MCF 10A (cell line): ENCODE measurements at regions not wholly inside any gene's neighbourhood (a gene's known extent, or its start where the extent isn't known, plus 50 kb on each side); places are given as distances from the start of the nearest gene placed in this dataset.

Experiments
- BruUV-seq: library from RNA; stranded (reverse); fragments of 400-500 nt; replicated peaks from 2 replicates; lab custom pipeline; 2021; lab: Mats Ljungman, UMichigan
- CTCF ChIA-PET: fragments of 300-600 bp; sonication (Branson Sonifier 250); formaldehyde crosslinking; extraction: SDS; loops from one replicate; lab custom pipeline; 2021; ENCODE audit warnings: antibody characterized with exemption, inconsistent platforms; lab: Yijun Ruan, JAX
- POLR2A ChIA-PET: fragments of 300-600, 350-650 bp; sonication (Branson Sonifier 250); formaldehyde crosslinking; extraction: SDS; loops from one replicate; lab custom pipeline; 2020; ENCODE audit warnings: antibody characterized with exemption, inconsistent platforms; lab: Yijun Ruan, JAX
- DNase-seq: peaks from one replicate; pipeline ENCODE4 v3.0.0-alpha.2; 2018; ENCODE audit not compliant: unreplicated experiment
- H3K27ac Mint-ChIP-seq: one replicate; pipeline ENCODE4 v1.8.0; 2022; ENCODE audit warnings: mild to moderate bottlenecking, low read depth, mixed read lengths; ENCODE audit not compliant: unreplicated experiment
- H3K27me3 Mint-ChIP-seq: one replicate; pipeline ENCODE4 v1.8.0; 2022; ENCODE audit warnings: mixed read lengths; ENCODE audit not compliant: insufficient read depth, unreplicated experiment
- H3K36me3 Mint-ChIP-seq: one replicate; pipeline ENCODE4 v1.8.0; 2022; ENCODE audit warnings: mild to moderate bottlenecking, moderate library complexity, mixed read lengths; ENCODE audit not compliant: insufficient read depth, unreplicated experiment
- H3K4me1 Mint-ChIP-seq: one replicate; pipeline ENCODE4 v1.8.0; 2022; ENCODE audit warnings: mixed read lengths; ENCODE audit not compliant: insufficient read depth, unreplicated experiment
- H3K4me3 Mint-ChIP-seq: one replicate; pipeline ENCODE4 v1.8.0; 2022; ENCODE audit warnings: mild to moderate bottlenecking, moderate library complexity, mixed read lengths; ENCODE audit not compliant: unreplicated experiment
- H3K9me3 Mint-ChIP-seq: one replicate; pipeline ENCODE4 v1.8.0; 2022; ENCODE audit warnings: mixed read lengths; ENCODE audit not compliant: unreplicated experiment
- intact Hi-C: fragments of 100-400 bp; cut with micrococcal nuclease; formaldehyde crosslinking; loops from 2 replicates; pipeline ENCODE4 v1.14.1; 2022
- TF ChIP-seq, protein P1 (sequence below): fragments of 200-600 bp; IDR thresholded peaks from one replicate; pipeline ENCODE4 v1.8.0; 2022; ENCODE audit warnings: antibody characterized with exemption, mild to moderate bottlenecking; ENCODE audit not compliant: unreplicated experiment

DNA sequence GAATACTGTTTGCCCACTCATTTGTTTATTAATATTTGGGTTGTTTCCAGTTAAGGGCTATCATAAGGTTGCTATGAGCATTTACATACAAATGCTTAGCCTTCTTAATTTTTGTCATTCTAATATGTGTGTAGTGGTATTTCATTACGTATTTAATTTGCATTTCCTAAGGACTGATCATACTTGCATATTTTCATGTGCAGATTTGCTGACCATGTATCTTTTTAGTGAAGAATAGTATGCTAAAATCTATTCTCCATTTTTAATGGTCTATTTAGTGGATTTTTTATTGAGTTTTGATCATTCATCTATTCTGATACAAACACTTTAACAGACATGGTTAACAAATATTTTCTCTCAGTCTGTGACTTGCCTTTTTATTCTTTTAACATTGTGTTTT is 949.5 kb downstream of the RAB28 start:
- H3K27me3 Mint-ChIP-seq, result no peaks in the 10 kb centered on the region
- ChIA-PET POLR2A (no interaction called here), CTCF (no interaction called here)
- DNase-seq, result no peak
- H3K4me3 Mint-ChIP-seq, result no peak overlapping the region
- H3K36me3 Mint-ChIP-seq, result no peaks in the 10 kb centered on the region
- no peak overlapping the region for H3K27ac Mint-ChIP-seq
- BruUV-seq, result no TSS peak
- peaks cover 4% of the 10 kb centered on the region for H3K4me1 Mint-ChIP-seq
- intact Hi-C loops, result no loop called here
- H3K9me3 Mint-ChIP-seq, result no peaks in the 10 kb centered on the region
- TF ChIP-seq, protein P1, sequence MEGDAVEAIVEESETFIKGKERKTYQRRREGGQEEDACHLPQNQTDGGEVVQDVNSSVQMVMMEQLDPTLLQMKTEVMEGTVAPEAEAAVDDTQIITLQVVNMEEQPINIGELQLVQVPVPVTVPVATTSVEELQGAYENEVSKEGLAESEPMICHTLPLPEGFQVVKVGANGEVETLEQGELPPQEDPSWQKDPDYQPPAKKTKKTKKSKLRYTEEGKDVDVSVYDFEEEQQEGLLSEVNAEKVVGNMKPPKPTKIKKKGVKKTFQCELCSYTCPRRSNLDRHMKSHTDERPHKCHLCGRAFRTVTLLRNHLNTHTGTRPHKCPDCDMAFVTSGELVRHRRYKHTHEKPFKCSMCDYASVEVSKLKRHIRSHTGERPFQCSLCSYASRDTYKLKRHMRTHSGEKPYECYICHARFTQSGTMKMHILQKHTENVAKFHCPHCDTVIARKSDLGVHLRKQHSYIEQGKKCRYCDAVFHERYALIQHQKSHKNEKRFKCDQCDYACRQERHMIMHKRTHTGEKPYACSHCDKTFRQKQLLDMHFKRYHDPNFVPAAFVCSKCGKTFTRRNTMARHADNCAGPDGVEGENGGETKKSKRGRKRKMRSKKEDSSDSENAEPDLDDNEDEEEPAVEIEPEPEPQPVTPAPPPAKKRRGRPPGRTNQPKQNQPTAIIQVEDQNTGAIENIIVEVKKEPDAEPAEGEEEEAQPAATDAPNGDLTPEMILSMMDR, result no peak

DNA sequence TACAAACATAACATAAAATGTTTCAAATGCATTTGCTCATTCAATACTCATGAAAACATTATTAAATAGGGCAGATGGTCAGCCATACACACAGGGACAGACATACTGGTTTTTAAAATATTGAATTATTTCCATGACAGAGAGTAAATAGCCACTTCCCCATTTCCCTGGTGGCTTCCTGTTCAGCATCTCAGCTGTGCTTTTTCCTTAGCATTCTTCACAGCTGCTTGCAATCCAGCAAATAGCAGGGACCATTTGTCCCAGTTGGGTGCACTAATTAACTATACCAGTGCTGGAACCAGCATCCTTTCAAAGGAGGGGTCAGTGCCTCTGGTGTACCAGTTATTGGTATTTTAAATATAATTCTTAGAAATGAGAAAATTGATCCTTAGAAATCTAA is 964.7 kb downstream of the RAB28 start:
- CTCF ChIA-PET, result interaction anchor here (0.6 kb wide), 1 partner anchor 244 kb away, joined by 4 read pairs; no protein-coding TSS in a partner anchor
- no TSS peak for BruUV-seq

DNA sequence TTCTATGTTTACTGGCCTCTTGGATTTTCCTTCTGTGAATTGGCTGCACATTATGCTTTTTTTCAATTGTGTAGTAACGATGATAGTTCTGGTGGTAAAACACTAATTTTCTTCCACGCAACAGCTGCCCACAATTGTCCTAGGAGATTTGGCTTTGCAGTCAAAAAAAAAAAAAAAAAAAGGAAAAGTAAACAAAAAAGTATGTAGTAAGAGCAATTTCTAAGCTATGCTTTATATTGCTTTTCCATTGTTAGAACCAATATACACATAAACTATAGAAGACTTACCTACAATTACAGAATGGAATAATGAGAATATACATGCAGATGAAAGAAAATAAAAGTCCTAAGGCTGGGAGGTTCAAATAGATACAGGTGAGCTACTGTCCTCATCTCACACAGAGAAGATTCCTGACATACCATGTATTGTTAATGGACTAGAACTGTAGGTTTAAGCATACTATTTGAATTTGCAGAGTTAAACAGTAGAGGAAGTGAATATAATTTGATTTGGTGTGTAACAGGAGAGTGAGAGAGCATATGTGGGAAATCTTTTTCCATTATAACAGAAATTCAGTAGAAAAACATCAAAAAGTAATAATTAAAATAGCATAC is 976.2 kb downstream of the RAB28 start:
- DNase-seq, result no peak
- Mint-ChIP-seq H3K4me3 (no peak overlapping the region), H3K9me3 (no peaks in the 10 kb centered on the region), H3K36me3 (no peaks in the 10 kb centered on the region), H3K27me3 (no peaks in the 10 kb centered on the region), H3K4me1 (no peaks in the 10 kb centered on the region), H3K27ac (no peak overlapping the region)
- intact Hi-C loops, result no loop called here
- POLR2A ChIA-PET, result no interaction called here
- CTCF ChIA-PET, result no interaction called here
- BruUV-seq, result no TSS peak
- TF ChIP-seq, protein P1, result no peak

More for the DNA sequence above, 964.7 kb downstream of the RAB28 start:
- H3K36me3 Mint-ChIP-seq, result peaks cover 6% of the 10 kb centered on the region
- DNase-seq, result no peak
- TF ChIP-seq, protein P1, result no peak
- H3K27ac Mint-ChIP-seq, result no peak overlapping the region
- no peak overlapping the region for H3K4me3 Mint-ChIP-seq
- H3K4me1 Mint-ChIP-seq, result peaks cover 11% of the 10 kb centered on the region
- intact Hi-C loops, result no loop called here
- no peaks in the 10 kb centered on the region for H3K27me3 Mint-ChIP-seq
- POLR2A ChIA-PET, result no interaction called here
- H3K9me3 Mint-ChIP-seq, result peaks cover 9% of the 10 kb centered on the region

DNA sequence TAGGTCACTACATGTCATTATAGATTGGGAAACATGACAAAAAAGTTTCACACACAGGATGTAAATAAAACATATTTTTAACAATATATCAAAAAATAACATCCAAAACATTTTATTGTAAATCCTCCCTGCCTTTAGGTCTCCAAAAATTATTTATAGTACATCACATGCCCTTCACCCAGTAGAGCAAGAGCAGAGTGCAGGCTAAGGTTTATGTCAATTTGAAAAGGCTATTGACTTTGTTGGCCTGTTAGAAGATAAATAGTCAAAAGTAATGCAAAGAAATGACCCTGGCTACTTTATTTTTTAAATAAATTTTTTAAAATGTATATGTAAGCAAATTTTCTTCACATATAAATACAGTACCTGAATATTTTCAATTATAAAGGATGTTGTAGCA is 983.7 kb downstream of the RAB28 start:
- TF ChIP-seq, protein P1, result no peak
- DNase-seq, result no peak
- intact Hi-C loops, result no loop called here
- Mint-ChIP-seq H3K27me3 (no peaks in the 10 kb centered on the region), H3K27ac (no peak overlapping the region), H3K4me1 (no peaks in the 10 kb centered on the region), H3K36me3 (no peaks in the 10 kb centered on the region), H3K4me3 (no peak overlapping the region), H3K9me3 (no peaks in the 10 kb centered on the region)
- BruUV-seq, result no TSS peak
- CTCF ChIA-PET, result no interaction called here
- POLR2A ChIA-PET, result no interaction called here
